Erythroblast (primary cell): ENCODE measurements at regions not wholly inside any gene's neighbourhood (a gene's known extent, or its start where the extent isn't known, plus 50 kb on each side); places are given as distances from the start of the nearest gene placed in this dataset.

Experiments
- GATA1 ChIP-seq: IDR thresholded peaks from 2 replicates; pipeline ENCODE4 v1.6.1; 2011; ENCODE audit warnings: low read depth, mild to moderate bottlenecking, control low read depth, low read length, moderate library complexity
- POLR2A ChIP-seq: IDR thresholded peaks from 2 replicates; pipeline ENCODE4 v1.6.1; 2011; ENCODE audit warnings: mild to moderate bottlenecking, low read length

DNA sequence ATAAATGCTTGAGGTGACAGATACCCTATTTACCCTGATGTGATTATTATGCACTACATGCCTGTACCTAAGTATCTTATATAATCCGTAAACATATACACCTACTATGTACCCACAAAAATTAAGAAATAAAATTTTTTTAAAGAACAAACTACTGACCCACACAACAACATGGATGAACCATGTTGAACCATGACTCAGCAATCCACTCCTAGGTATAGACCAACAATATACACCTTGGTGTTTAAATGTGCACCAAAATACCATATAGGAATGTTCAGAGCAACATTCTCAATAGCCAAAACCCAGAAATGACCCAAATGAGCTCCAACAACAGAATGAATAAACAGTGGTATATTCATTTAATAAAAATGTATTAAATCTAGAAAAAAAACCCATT is 245.1 kb downstream of the GXYLT1 start:
- no peak for TF ChIP-seq POLR2A
- no peak for TF ChIP-seq GATA1
